ENCODE measurements at regions not wholly inside any gene's neighbourhood (a gene's known extent, or its start where the extent isn't known, plus 50 kb on each side); places are given as distances from the start of the nearest gene placed in this dataset.
"Not testable (repeated sequence)": the region's sequence is repeated elsewhere in the genome, so short reads cannot be mapped to it uniquely, and the experiment has no call there.

GRCh38 chr16:51981725-51982124 is 565.2 kb downstream of the TOX3 start:
- H3K27me3 ChIP-seq (replicated peaks; ENCODE audit: insufficient read depth) = no peaks in the 10 kb centered on the region
- no peak overlapping the region for H3K27ac ChIP-seq
- H3K4me1 ChIP-seq (ENCODE audit: control insufficient read depth in 1 of 2, low read depth in 2 of 2) = no peaks in the 10 kb centered on the region
- ATAC-seq (ENCODE audit: insufficient number of reproducible peaks, low FRiP score, low read depth) (no peak), DNase-seq (ENCODE audit: low spot score) (no peak)
- H3K36me3 ChIP-seq = no peaks in the 10 kb centered on the region
- H3K4me3 ChIP-seq = no peak overlapping the region
- H3K9me3 ChIP-seq = no peaks in the 10 kb centered on the region
- no peak for TF ChIP-seq CTCF (IDR thresholded peaks at IDR 0.05)

GRCh38 chr16:51977506-51977905 is 569.4 kb downstream of the TOX3 start:
- H3K9me3 ChIP-seq; H3K27ac ChIP-seq; DNase-seq (ENCODE audit: low spot score); H3K27me3 ChIP-seq (replicated peaks; ENCODE audit: insufficient read depth); ATAC-seq (ENCODE audit: insufficient number of reproducible peaks, low FRiP score, low read depth); H3K4me3 ChIP-seq; H3K36me3 ChIP-seq; H3K4me1 ChIP-seq (ENCODE audit: control insufficient read depth in 1 of 2, low read depth in 2 of 2): not testable (repeated sequence)

GRCh38 chr16:51971184-51971583 is 575.8 kb downstream of the TOX3 start:
- Histone ChIP-seq H3K27ac (no peak overlapping the region), H3K4me3 (no peak overlapping the region), H3K27me3 (replicated peaks; ENCODE audit: insufficient read depth) (no peaks in the 10 kb centered on the region), H3K9me3 (no peaks in the 10 kb centered on the region), H3K36me3 (no peaks in the 10 kb centered on the region), H3K4me1 (ENCODE audit: control insufficient read depth in 1 of 2, low read depth in 2 of 2) (no peaks in the 10 kb centered on the region)
- no peak for TF ChIP-seq CTCF (IDR thresholded peaks at IDR 0.05)
- ATAC-seq (ENCODE audit: insufficient number of reproducible peaks, low FRiP score, low read depth) (no peak), DNase-seq (ENCODE audit: low spot score) (no peak)

- no peaks in the 10 kb centered on the region for H3K36me3 ChIP-seq
- H3K4me1 ChIP-seq (ENCODE audit: control insufficient read depth in 1 of 2, low read depth in 2 of 2) = no peaks in the 10 kb centered on the region
- no peak overlapping the region for H3K27ac ChIP-seq
- no peak for ATAC-seq (ENCODE audit: insufficient number of reproducible peaks, low FRiP score, low read depth)
- H3K27me3 ChIP-seq (replicated peaks; ENCODE audit: insufficient read depth) = no peaks in the 10 kb centered on the region
- H3K4me3 ChIP-seq = no peak overlapping the region
- TF ChIP-seq CTCF (IDR thresholded peaks at IDR 0.05) = no peak
- H3K9me3 ChIP-seq = no peaks in the 10 kb centered on the region
- no peak for DNase-seq (ENCODE audit: low spot score)
Observed at GRCh38 chr16:51968749-51969148, 578.2 kb downstream of the TOX3 start.

GRCh38 chr16:51967646-51968045 is 579.3 kb downstream of the TOX3 start:
- H3K4me3 ChIP-seq = no peak overlapping the region
- no peaks in the 10 kb centered on the region for H3K36me3 ChIP-seq
- no peak for TF ChIP-seq CTCF (IDR thresholded peaks at IDR 0.05)
- ATAC-seq (ENCODE audit: insufficient number of reproducible peaks, low FRiP score, low read depth) = no peak
- no peak for DNase-seq (ENCODE audit: low spot score)
- H3K27me3 ChIP-seq (replicated peaks; ENCODE audit: insufficient read depth) = no peaks in the 10 kb centered on the region
- H3K9me3 ChIP-seq = no peaks in the 10 kb centered on the region
- no peak overlapping the region for H3K27ac ChIP-seq
- no peaks in the 10 kb centered on the region for H3K4me1 ChIP-seq (ENCODE audit: control insufficient read depth in 1 of 2, low read depth in 2 of 2)

- Histone ChIP-seq H3K36me3 (no peaks in the 10 kb centered on the region), H3K4me3 (no peak overlapping the region), H3K27ac (no peak overlapping the region), H3K4me1 (ENCODE audit: control insufficient read depth in 1 of 2, low read depth in 2 of 2) (no peaks in the 10 kb centered on the region), H3K27me3 (replicated peaks; ENCODE audit: insufficient read depth) (no peaks in the 10 kb centered on the region), H3K9me3 (no peaks in the 10 kb centered on the region)
- DNase-seq (ENCODE audit: low spot score) (no peak), ATAC-seq (ENCODE audit: insufficient number of reproducible peaks, low FRiP score, low read depth) (no peak)
- no peak for TF ChIP-seq CTCF (IDR thresholded peaks at IDR 0.05)
Observed at GRCh38 chr16:51960931-51961330, 586.0 kb downstream of the TOX3 start.

Measured in thoracic aorta (tissue), 2 donors.